Thoracic aorta (tissue), 2 donors: ENCODE measurements at regions not wholly inside any gene's neighbourhood (a gene's known extent, or its start where the extent isn't known, plus 50 kb on each side); places are given as distances from the start of the nearest gene placed in this dataset.

Experiments
- ATAC-seq: fragments of 150-250 bp; one replicate; pipeline ENCODE4 v1.8.0; 2017; ENCODE audit warnings: low read depth; ENCODE audit not compliant: insufficient number of reproducible peaks, low FRiP score
- DNase-seq: peaks from one replicate; pipeline ENCODE4 v3.0.0-alpha.2; 2020; ENCODE audit warnings: low spot score
- H3K27ac ChIP-seq, 2 donors: fragments of 200-600 bp; sonication (generic); 1 replicate in 1 of 2; 2 replicates in 1 of 2; pipeline ENCODE4 v1.5.1; 2016; ENCODE audit warnings: mild to moderate bottlenecking in 2 of 2, moderate library complexity in 2 of 2
- H3K27me3 ChIP-seq: fragments of 200-600 bp; sonication (generic); replicated peaks from 2 replicates; pipeline ENCODE4 v1.6.0; 2016; ENCODE audit warnings: mild to moderate bottlenecking; ENCODE audit not compliant: insufficient read depth
- H3K36me3 ChIP-seq: fragments of 200-600 bp; sonication (generic); one replicate; pipeline ENCODE4 v1.5.1; 2016
- H3K4me1 ChIP-seq, 2 donors: fragments of 200-600 bp; sonication (generic); 1 replicate in 1 of 2; 2 replicates in 1 of 2; pipeline versions ENCODE4 v1.5.1 to v1.6.0; 2016; ENCODE audit warnings: low read depth in 2 of 2, mild to moderate bottlenecking in 1 of 2; ENCODE audit not compliant: control insufficient read depth in 1 of 2
- H3K4me3 ChIP-seq: fragments of 200-600 bp; sonication (generic); 2 replicates; pipeline ENCODE4 v1.5.1; 2016; ENCODE audit warnings: mild to moderate bottlenecking
- H3K9me3 ChIP-seq: fragments of 200-600 bp; sonication (generic); 2 replicates; pipeline ENCODE4 v1.5.1; 2016
- CTCF ChIP-seq: fragments of 200-600 bp; sonication (generic); IDR thresholded peaks from one replicate; pipeline ENCODE4 v1.5.1; 2019; ENCODE audit warnings: antibody characterized with exemption

- TF ChIP-seq CTCF, result no peak
- Histone ChIP-seq H3K4me1 (peaks cover 0 to 5% of the 10 kb centered on the region in 2 donors), H3K4me3 (no peak overlapping the region), H3K9me3 (no peaks in the 10 kb centered on the region), H3K27ac (no peak overlapping the region), H3K27me3 (no peaks in the 10 kb centered on the region), H3K36me3 (no peaks in the 10 kb centered on the region)
- DNase-seq, result no peak
- ATAC-seq, result no peak
Measured at GRCh38 chr2:234423884-234424283, 73.0 kb downstream of the ARL4C start.

DNA sequence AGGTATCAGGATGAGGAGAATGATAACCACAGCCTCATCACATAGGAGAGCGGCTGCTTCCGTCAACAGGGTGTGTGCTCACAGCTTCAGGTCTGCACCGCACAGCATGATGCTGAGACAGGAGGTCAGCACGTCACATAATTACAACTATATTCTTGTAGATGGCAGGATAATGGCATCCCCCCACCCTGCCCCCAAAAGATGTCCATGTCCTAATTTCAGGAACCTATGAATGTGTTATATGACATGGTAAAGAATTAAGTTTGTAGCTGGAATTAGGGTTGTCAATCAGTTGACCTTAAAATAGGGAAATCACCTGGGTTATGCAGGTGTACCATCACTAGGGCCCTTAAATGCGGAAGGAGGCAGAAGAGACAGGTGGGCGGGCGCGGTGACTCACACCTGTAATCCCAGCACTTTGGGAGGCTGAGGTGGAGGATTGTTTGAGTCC lies 73.9 kb downstream of the ARL4C start:
- no peak for ATAC-seq
- H3K4me3 ChIP-seq, result no peak overlapping the region
- peaks cover 0 to 5% of the 10 kb centered on the region in 2 donors for H3K4me1 ChIP-seq
- H3K9me3 ChIP-seq, result no peaks in the 10 kb centered on the region
- H3K27ac ChIP-seq, result no peak overlapping the region
- DNase-seq, result no peak
- no peaks in the 10 kb centered on the region for H3K27me3 ChIP-seq
- H3K36me3 ChIP-seq, result no peaks in the 10 kb centered on the region
- TF ChIP-seq CTCF, result no peak

DNA sequence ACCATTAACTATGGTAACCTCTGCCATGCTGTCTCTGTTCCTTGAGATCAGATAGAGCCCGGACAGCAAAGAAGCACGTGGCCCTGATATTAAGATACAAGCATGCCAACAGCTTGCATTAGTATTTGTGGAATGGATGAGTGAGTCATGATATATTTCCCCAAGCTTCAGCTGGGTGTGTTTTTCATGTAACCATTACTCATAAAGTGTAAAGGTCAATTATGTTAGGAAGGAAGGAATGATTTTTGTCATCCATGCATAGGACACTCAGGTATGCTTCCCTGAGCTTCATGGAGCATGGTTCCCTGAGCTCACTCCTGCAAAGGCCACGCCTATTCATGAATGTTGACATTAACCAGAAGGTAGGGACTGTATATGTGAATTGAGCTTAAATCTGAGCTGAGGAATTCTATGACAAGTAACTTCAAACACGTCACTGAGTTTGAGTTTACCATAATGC lies 74.6 kb downstream of the ARL4C start:
- Histone ChIP-seq H3K27me3 (no peaks in the 10 kb centered on the region), H3K4me3 (no peak overlapping the region), H3K9me3 (no peaks in the 10 kb centered on the region), H3K4me1 (peaks cover 0 to 5% of the 10 kb centered on the region in 2 donors), H3K36me3 (no peaks in the 10 kb centered on the region), H3K27ac (no peak overlapping the region)
- no peak for TF ChIP-seq CTCF
- ATAC-seq (peak; percentile 50), DNase-seq (no peak)

GRCh38 chr2:234420408-234420807 lies 76.5 kb downstream of the ARL4C start:
- Histone ChIP-seq H3K4me1 (peaks cover 0 to 5% of the 10 kb centered on the region in 2 donors), H3K36me3 (no peaks in the 10 kb centered on the region), H3K27ac (no peak overlapping the region), H3K4me3 (no peak overlapping the region), H3K27me3 (no peaks in the 10 kb centered on the region), H3K9me3 (no peaks in the 10 kb centered on the region)
- no peak for DNase-seq
- no peak for TF ChIP-seq CTCF
- ATAC-seq, result no peak

DNA sequence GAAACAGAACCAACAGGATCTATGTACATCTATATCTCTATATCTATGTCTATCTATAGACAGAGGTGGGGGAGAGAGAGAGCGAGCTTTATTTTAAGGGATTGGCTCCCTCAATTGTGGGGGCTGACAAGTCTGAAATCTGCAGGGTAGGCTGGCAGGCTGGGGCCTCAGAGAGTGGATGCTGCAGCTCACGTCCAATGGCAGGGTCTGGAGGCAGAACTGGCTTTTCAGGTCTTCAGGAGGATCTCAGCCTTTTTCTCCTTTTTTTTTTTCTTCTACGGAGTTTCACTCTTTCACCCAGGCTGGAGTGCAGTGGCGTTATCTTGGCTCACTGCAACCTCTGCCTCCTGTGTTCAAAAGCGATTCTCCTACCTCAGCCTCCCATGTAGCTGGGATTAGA lies 77.2 kb downstream of the ARL4C start:
- TF ChIP-seq CTCF, result no peak
- peaks cover 0 to 5% of the 10 kb centered on the region in 2 donors for H3K4me1 ChIP-seq
- H3K27ac ChIP-seq, result no peak overlapping the region
- no peaks in the 10 kb centered on the region for H3K9me3 ChIP-seq
- DNase-seq (no peak), ATAC-seq (no peak)
- no peaks in the 10 kb centered on the region for H3K27me3 ChIP-seq
- H3K36me3 ChIP-seq, result no peaks in the 10 kb centered on the region
- no peak overlapping the region for H3K4me3 ChIP-seq
